Uterus (tissue), 3 donors: ENCODE measurements at regions not wholly inside any gene's neighbourhood (a gene's known extent, or its start where the extent isn't known, plus 50 kb on each side); places are given as distances from the start of the nearest gene placed in this dataset.

Experiments
- DNase-seq, 2 donors: peaks; one replicate each; pipeline ENCODE4 v3.0.0-alpha.2; 2019 to 2020
- H3K27ac ChIP-seq, 2 donors: fragments of 200-600 bp; sonication (generic); 1 replicate in 1 of 2; 2 replicates in 1 of 2; pipeline ENCODE4 v1.5.1; 2016 to 2018
- H3K27me3 ChIP-seq, 2 donors: fragments of 200-600 bp; sonication (generic); one replicate each; pipeline ENCODE4 v1.5.1; 2018 to 2019; ENCODE audit warnings: control low read depth in 1 of 2
- H3K36me3 ChIP-seq, 2 donors: fragments of 200-600 bp; sonication (generic); one replicate each; pipeline ENCODE4 v1.5.1; 2019; ENCODE audit warnings: control low read depth in 1 of 2
- H3K4me1 ChIP-seq, 2 donors: fragments of 200-600 bp; sonication (generic); one replicate each; pipeline ENCODE4 v1.5.1; 2018 to 2019; ENCODE audit warnings: control low read depth in 1 of 2
- H3K4me3 ChIP-seq, 2 donors: fragments of 200-600 bp; sonication (generic); 1 replicate in 1 of 2; 2 replicates in 1 of 2; pipeline ENCODE4 v1.5.1; 2018 to 2019; ENCODE audit warnings: mild to moderate bottlenecking in 1 of 2
- H3K9me3 ChIP-seq, 2 donors: fragments of 200-600 bp; sonication (generic); one replicate each; pipeline ENCODE4 v1.5.1; 2019; ENCODE audit warnings: control low read depth in 1 of 2
- CTCF ChIP-seq, 4 experiments: fragments of 200-600 bp in 2 of 4; fragments of 450-650 bp in 2 of 4; sonication (generic) in 2 of 4; IDR thresholded peaks; one replicate each; pipeline ENCODE4 v1.5.1; 2016 to 2019; ENCODE audit warnings: antibody characterized with exemption in 4 of 4, mild to moderate bottlenecking in 2 of 4, moderate library complexity in 1 of 4
- POLR2A ChIP-seq, 2 donors: fragments of 450-650 bp; IDR thresholded peaks; one replicate each; pipeline ENCODE4 v1.6.1; 2016; ENCODE audit warnings: antibody characterized with exemption in 2 of 2, mild to moderate bottlenecking in 1 of 2, moderate library complexity in 1 of 2
- intact Hi-C: fragments of 100-400 bp; cut with DNase I; formaldehyde crosslinking; loops from one replicate; pipeline ENCODE4 v1.15.1; 2023; ENCODE audit warnings: low total_unique reads
- donor health status: DM: yes; HTN: yes; CAD: no.

GRCh38 chr4:34854451-34854850 lies 1389.9 kb downstream of the ARAP2 start:
- Histone ChIP-seq H3K27me3 (no peaks in the 10 kb centered on the region), H3K4me3 (no peak overlapping the region), H3K27ac (no peak overlapping the region), H3K36me3 (no peaks in the 10 kb centered on the region), H3K4me1 (no peaks in the 10 kb centered on the region), H3K9me3 (no peaks in the 10 kb centered on the region)
- DNase-seq: no peak
- TF ChIP-seq CTCF (IDR thresholded peaks at IDR 0.05) (no peak), POLR2A (IDR thresholded peaks at IDR 0.05) (no peak)
- intact Hi-C loops: no loop called here

GRCh38 chr4:34861666-34862065 lies 1382.6 kb downstream of the ARAP2 start:
- intact Hi-C loops: no loop called here

GRCh38 chr4:34878961-34879360 lies 1365.4 kb downstream of the ARAP2 start:
- TF ChIP-seq POLR2A (IDR thresholded peaks at IDR 0.05): no peak
- no peak for TF ChIP-seq CTCF (IDR thresholded peaks at IDR 0.05)

More at GRCh38 chr4:34861666-34862065, 1382.6 kb downstream of the ARAP2 start:
- Histone ChIP-seq H3K36me3 (no peaks in the 10 kb centered on the region), H3K27ac (no peak overlapping the region), H3K4me1 (no peaks in the 10 kb centered on the region), H3K4me3 (no peak overlapping the region), H3K9me3 (no peaks in the 10 kb centered on the region), H3K27me3 (no peaks in the 10 kb centered on the region)
- TF ChIP-seq POLR2A (IDR thresholded peaks at IDR 0.05) (no peak), CTCF (IDR thresholded peaks at IDR 0.05) (no peak)
- no peak for DNase-seq

GRCh38 chr4:34880246-34880645 lies 1364.1 kb downstream of the ARAP2 start:
- H3K36me3 ChIP-seq: no peaks in the 10 kb centered on the region
- no peak for DNase-seq
- no peaks in the 10 kb centered on the region for H3K27me3 ChIP-seq
- no peak for TF ChIP-seq POLR2A (IDR thresholded peaks at IDR 0.05)
- no peak for TF ChIP-seq CTCF (IDR thresholded peaks at IDR 0.05)
- H3K4me1 ChIP-seq: no peaks in the 10 kb centered on the region
- H3K27ac ChIP-seq: no peak overlapping the region
- intact Hi-C loops: no loop called here
- H3K9me3 ChIP-seq: no peaks in the 10 kb centered on the region
- H3K4me3 ChIP-seq: no peak overlapping the region

More at GRCh38 chr4:34878961-34879360, 1365.4 kb downstream of the ARAP2 start:
- no peak for DNase-seq
- H3K9me3 ChIP-seq: no peaks in the 10 kb centered on the region
- intact Hi-C loops: no loop called here
- no peaks in the 10 kb centered on the region for H3K27me3 ChIP-seq
- H3K4me1 ChIP-seq: no peaks in the 10 kb centered on the region
- H3K36me3 ChIP-seq: no peaks in the 10 kb centered on the region
- no peak overlapping the region for H3K27ac ChIP-seq
- no peak overlapping the region for H3K4me3 ChIP-seq

- TF ChIP-seq POLR2A (IDR thresholded peaks at IDR 0.05): no peak
- no peak for TF ChIP-seq CTCF (IDR thresholded peaks at IDR 0.05)
- no peak for DNase-seq
- Histone ChIP-seq H3K36me3 (no peaks in the 10 kb centered on the region), H3K4me3 (no peak overlapping the region), H3K27ac (no peak overlapping the region), H3K9me3 (no peaks in the 10 kb centered on the region), H3K4me1 (no peaks in the 10 kb centered on the region), H3K27me3 (no peaks in the 10 kb centered on the region)
- intact Hi-C loops: no loop called here
Measured at GRCh38 chr4:34891892-34892291, 1352.4 kb downstream of the ARAP2 start.
